Activated CD8-positive, alpha-beta T cell treated with anti-CD3 and anti-CD28 coated beads, Interleukin-2, amount 10 ng/mL, durations not matched to agents 7 days and 5 days (primary cell): ENCODE measurements at regions not wholly inside any gene's neighbourhood (a gene's known extent, or its start where the extent isn't known, plus 50 kb on each side); places are given as distances from the start of the nearest gene placed in this dataset.
"Not testable (repeated sequence)": the region's sequence is repeated elsewhere in the genome, so short reads cannot be mapped to it uniquely, and the experiment has no call there.

ENCODE experiments used
- ATAC-seq: fragments of 150-1000 bp; cut with Tn5 transposase; one replicate; pipeline ENCODE4 v1.10.0; 2021; ENCODE audit warnings: moderate library complexity
- CTCF ChIA-PET: fragments of 350-600 bp; sonication (Branson Sonifier 250); formaldehyde crosslinking; loops from one replicate; lab custom pipeline; 2021; ENCODE audit warnings: antibody characterized with exemption; lab: Charles Lee
- POLR2A ChIA-PET: fragments of 350-600 bp; sonication (Branson Sonifier 250); formaldehyde crosslinking; loops from one replicate; lab custom pipeline; 2021; ENCODE audit warnings: antibody characterized with exemption; lab: Charles Lee
- DNase-seq: peaks from one replicate; pipeline ENCODE4 v3.0.0-alpha.2; 2020
- H3K27ac Mint-ChIP-seq: one replicate; pipeline ENCODE4 v1.8.0; 2021; ENCODE audit warnings: mild to moderate bottlenecking, mixed read lengths
- H3K27me3 Mint-ChIP-seq: one replicate; pipeline ENCODE4 v1.8.0; 2021; ENCODE audit warnings: low read depth, mixed read lengths
- H3K36me3 Mint-ChIP-seq: one replicate; pipeline ENCODE4 v1.8.0; 2021; ENCODE audit warnings: low read depth, mixed read lengths
- H3K4me1 Mint-ChIP-seq: one replicate; pipeline ENCODE4 v1.8.0; 2021; ENCODE audit warnings: low read depth, mixed read lengths
- H3K4me3 Mint-ChIP-seq: one replicate; pipeline ENCODE4 v1.8.0; 2021; ENCODE audit warnings: mild to moderate bottlenecking, mixed read lengths
- H3K9me3 Mint-ChIP-seq: one replicate; pipeline ENCODE4 v1.8.0; 2022; ENCODE audit warnings: mixed read lengths; ENCODE audit not compliant: insufficient read depth

DNA sequence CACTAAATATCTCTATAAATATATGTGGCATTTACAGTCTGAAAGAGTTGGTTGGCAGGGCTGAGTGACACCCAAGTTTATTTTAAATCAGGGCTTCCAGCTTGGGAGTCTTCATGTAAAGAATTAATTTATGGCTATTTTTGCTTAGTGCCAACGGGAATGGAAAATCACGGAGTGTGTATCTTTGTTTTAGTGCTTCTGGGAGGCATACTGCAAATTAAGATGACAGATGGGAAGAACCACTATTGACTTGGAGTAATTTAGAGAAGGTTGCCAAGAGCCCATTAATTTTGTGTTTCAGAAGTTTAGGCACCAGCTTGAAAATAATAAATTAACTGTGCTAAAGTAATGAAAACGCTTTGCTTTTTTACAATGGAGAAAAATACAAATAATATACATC lies 135.2 kb downstream of the GPR37 start:
- Mint-ChIP-seq H3K27me3 (no peaks in the 10 kb centered on the region), H3K4me1 (no peaks in the 10 kb centered on the region), H3K36me3 (no peaks in the 10 kb centered on the region), H3K4me3 (no peak overlapping the region), H3K27ac (no peak overlapping the region), H3K9me3 (no peaks in the 10 kb centered on the region)
- ATAC-seq (no peak), DNase-seq (no peak)
- ChIA-PET CTCF (no interaction called here), POLR2A (no interaction called here)

DNA sequence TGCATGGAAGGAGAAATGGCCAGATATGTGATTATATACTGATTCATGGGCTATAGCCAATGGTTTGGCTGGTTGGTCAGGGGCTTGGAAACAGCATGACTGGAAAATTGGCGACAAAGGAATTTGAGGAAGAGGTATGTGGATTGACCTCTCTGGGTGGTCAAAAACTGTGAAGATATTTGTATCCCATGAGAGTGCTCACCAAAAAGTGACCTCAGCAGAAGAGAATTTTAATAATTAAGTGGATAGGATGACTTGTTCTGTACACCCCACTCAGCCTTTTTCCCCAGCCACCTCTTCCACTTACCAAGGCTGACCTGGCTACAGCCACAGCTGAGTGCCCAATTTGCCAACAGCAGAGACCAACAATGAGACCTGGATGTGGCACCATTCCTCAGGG lies 146.7 kb downstream of the GPR37 start:
- no peaks in the 10 kb centered on the region for H3K27me3 Mint-ChIP-seq
- no peak for ATAC-seq
- H3K27ac Mint-ChIP-seq: no peak overlapping the region
- H3K36me3 Mint-ChIP-seq: no peaks in the 10 kb centered on the region
- ChIA-PET POLR2A (no interaction called here), CTCF (no interaction called here)
- DNase-seq: no peak
- no peak overlapping the region for H3K4me3 Mint-ChIP-seq
- no peaks in the 10 kb centered on the region for H3K4me1 Mint-ChIP-seq
- H3K9me3 Mint-ChIP-seq: peaks cover 8% of the 10 kb centered on the region

GRCh38 chr7:124618051-124618450 lies 147.5 kb downstream of the GPR37 start:
- H3K4me3 Mint-ChIP-seq, CTCF ChIA-PET, DNase-seq, H3K9me3 Mint-ChIP-seq, H3K36me3 Mint-ChIP-seq, POLR2A ChIA-PET, H3K4me1 Mint-ChIP-seq, H3K27ac Mint-ChIP-seq, ATAC-seq, H3K27me3 Mint-ChIP-seq: not testable (repeated sequence)

- no peak for DNase-seq
- ChIA-PET CTCF (no interaction called here), POLR2A (no interaction called here)
- Mint-ChIP-seq H3K9me3 (no peaks in the 10 kb centered on the region), H3K27me3 (no peaks in the 10 kb centered on the region), H3K4me3 (no peak overlapping the region), H3K27ac (no peak overlapping the region), H3K36me3 (no peaks in the 10 kb centered on the region), H3K4me1 (no peaks in the 10 kb centered on the region)
- ATAC-seq: no peak
Observed at GRCh38 chr7:124603066-124603465, 162.5 kb downstream of the GPR37 start.

GRCh38 chr7:124597509-124597908 lies 168.1 kb downstream of the GPR37 start:
- POLR2A ChIA-PET: no interaction called here

DNA sequence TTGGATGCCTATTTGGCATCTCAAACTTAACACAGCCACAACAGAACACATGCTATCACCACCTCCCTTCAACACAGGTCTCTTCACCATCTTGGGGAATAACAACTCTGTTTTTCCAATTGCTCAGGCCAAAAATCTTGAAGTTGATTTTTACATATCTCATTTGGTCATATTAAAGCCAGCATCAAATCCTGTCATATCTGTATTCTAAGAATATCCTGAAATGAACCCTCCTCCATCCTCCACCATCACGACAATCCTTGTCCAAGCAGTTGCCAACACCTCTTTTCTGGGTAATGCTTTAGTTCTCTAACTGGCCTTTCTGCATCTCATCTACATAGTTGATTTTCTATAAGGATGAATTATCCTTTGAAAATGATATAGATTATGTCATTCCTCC lies 168.7 kb downstream of the GPR37 start:
- Mint-ChIP-seq H3K27ac (no peak overlapping the region), H3K36me3 (no peaks in the 10 kb centered on the region)

More at GRCh38 chr7:124597509-124597908, 168.1 kb downstream of the GPR37 start:
- Mint-ChIP-seq H3K4me3 (no peak overlapping the region), H3K4me1 (no peaks in the 10 kb centered on the region), H3K27me3 (no peaks in the 10 kb centered on the region), H3K9me3 (no peaks in the 10 kb centered on the region), H3K36me3 (no peaks in the 10 kb centered on the region), H3K27ac (no peak overlapping the region)
- CTCF ChIA-PET: no interaction called here
- no peak for DNase-seq
- ATAC-seq: no peak

GRCh38 chr7:124590814-124591213 lies 174.8 kb downstream of the GPR37 start:
- DNase-seq (no peak), ATAC-seq (no peak)
- H3K27me3 Mint-ChIP-seq: no peaks in the 10 kb centered on the region
- H3K4me3 Mint-ChIP-seq: no peak overlapping the region
- H3K27ac Mint-ChIP-seq: no peak overlapping the region
- POLR2A ChIA-PET: no interaction called here
- no peaks in the 10 kb centered on the region for H3K9me3 Mint-ChIP-seq
- no peaks in the 10 kb centered on the region for H3K4me1 Mint-ChIP-seq
- H3K36me3 Mint-ChIP-seq: no peaks in the 10 kb centered on the region
- CTCF ChIA-PET: no interaction called here

More for the DNA sequence above, 168.7 kb downstream of the GPR37 start:
- no peaks in the 10 kb centered on the region for H3K4me1 Mint-ChIP-seq
- no peak for DNase-seq
- H3K4me3 Mint-ChIP-seq: no peak overlapping the region
- CTCF ChIA-PET: no interaction called here
- H3K27me3 Mint-ChIP-seq: no peaks in the 10 kb centered on the region
- H3K9me3 Mint-ChIP-seq: no peaks in the 10 kb centered on the region
- no peak for ATAC-seq
- POLR2A ChIA-PET: no interaction called here

GRCh38 chr7:124577256-124577655 lies 188.3 kb downstream of the GPR37 start:
- ChIA-PET CTCF (no interaction called here), POLR2A (no interaction called here)
- Mint-ChIP-seq H3K27me3 (no peaks in the 10 kb centered on the region), H3K36me3 (no peaks in the 10 kb centered on the region), H3K9me3 (peaks cover 3% of the 10 kb centered on the region), H3K4me3 (no peak overlapping the region), H3K4me1 (no peaks in the 10 kb centered on the region), H3K27ac (no peak overlapping the region)
- no peak for DNase-seq
- no peak for ATAC-seq

GRCh38 chr7:124575176-124575575 lies 190.4 kb downstream of the GPR37 start:
- peaks cover 3% of the 10 kb centered on the region for H3K9me3 Mint-ChIP-seq
- no peak overlapping the region for H3K4me3 Mint-ChIP-seq
- H3K4me1 Mint-ChIP-seq: no peaks in the 10 kb centered on the region
- H3K36me3 Mint-ChIP-seq: no peaks in the 10 kb centered on the region
- DNase-seq (no peak), ATAC-seq (no peak)
- H3K27ac Mint-ChIP-seq: no peak overlapping the region
- CTCF ChIA-PET: no interaction called here
- POLR2A ChIA-PET: no interaction called here
- no peaks in the 10 kb centered on the region for H3K27me3 Mint-ChIP-seq

GRCh38 chr7:124570558-124570957 lies 195.0 kb downstream of the GPR37 start:
- Mint-ChIP-seq H3K4me1 (no peaks in the 10 kb centered on the region), H3K27ac (no peak overlapping the region), H3K4me3 (no peak overlapping the region), H3K27me3 (no peaks in the 10 kb centered on the region), H3K9me3 (peaks cover 3% of the 10 kb centered on the region), H3K36me3 (no peaks in the 10 kb centered on the region)
- ChIA-PET CTCF (no interaction called here), POLR2A (no interaction called here)
- DNase-seq: no peak
- no peak for ATAC-seq

DNA sequence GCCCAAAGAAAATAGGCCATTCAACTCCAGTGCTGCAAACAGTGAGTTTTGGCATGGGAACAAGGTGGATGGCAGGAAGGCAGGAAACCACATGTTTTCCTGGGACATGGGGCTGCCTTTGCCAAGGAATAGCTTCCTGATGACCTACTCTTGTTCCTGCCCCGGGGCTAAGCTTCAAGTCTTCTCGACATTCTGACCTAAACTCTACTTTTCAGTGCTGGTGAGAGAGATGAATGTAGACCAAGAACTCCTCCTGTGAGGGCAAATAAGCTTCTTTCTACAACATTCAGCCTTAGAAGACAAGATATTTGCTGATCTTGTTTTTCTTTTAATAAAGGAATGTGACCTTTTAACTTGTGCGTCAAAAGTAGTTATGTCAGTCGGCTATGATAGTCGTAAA lies 199.0 kb downstream of the GPR37 start:
- ChIA-PET POLR2A (no interaction called here), CTCF (no interaction called here)
- no peak overlapping the region for H3K27ac Mint-ChIP-seq
- ATAC-seq (no peak), DNase-seq (no peak)
- no peaks in the 10 kb centered on the region for H3K36me3 Mint-ChIP-seq
- H3K9me3 Mint-ChIP-seq: no peaks in the 10 kb centered on the region
- H3K4me3 Mint-ChIP-seq: no peak overlapping the region
- no peaks in the 10 kb centered on the region for H3K4me1 Mint-ChIP-seq
- no peaks in the 10 kb centered on the region for H3K27me3 Mint-ChIP-seq

DNA sequence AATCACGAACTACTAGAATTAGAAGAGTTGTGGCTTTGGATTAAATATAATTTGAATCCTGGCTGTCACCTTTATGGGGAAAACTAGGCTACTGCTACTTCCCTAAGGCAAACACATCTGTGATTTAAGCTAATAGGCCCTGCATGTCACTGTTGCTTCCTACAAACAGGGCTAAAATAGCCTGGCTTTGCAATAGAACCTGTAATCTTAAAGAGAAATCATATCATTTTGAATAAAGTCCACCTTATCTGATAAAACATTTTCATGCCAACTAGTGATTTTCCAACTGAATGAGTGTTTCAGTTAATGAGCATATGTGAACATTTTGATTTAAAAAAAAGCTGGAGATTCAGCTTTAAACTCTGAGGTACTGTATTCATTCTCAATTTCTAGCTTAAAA lies 208.0 kb downstream of the GPR37 start:
- H3K27me3 Mint-ChIP-seq: no peaks in the 10 kb centered on the region
- ChIA-PET CTCF (no interaction called here), POLR2A (no interaction called here)
- H3K4me3 Mint-ChIP-seq: no peak overlapping the region
- H3K27ac Mint-ChIP-seq: no peak overlapping the region
- H3K36me3 Mint-ChIP-seq: no peaks in the 10 kb centered on the region
- no peaks in the 10 kb centered on the region for H3K4me1 Mint-ChIP-seq
- H3K9me3 Mint-ChIP-seq: no peaks in the 10 kb centered on the region
- DNase-seq (no peak), ATAC-seq (no peak)

- Mint-ChIP-seq H3K27ac (no peak overlapping the region), H3K27me3 (no peaks in the 10 kb centered on the region), H3K9me3 (no peaks in the 10 kb centered on the region), H3K4me3 (no peak overlapping the region), H3K4me1 (no peaks in the 10 kb centered on the region), H3K36me3 (no peaks in the 10 kb centered on the region)
- ChIA-PET POLR2A (no interaction called here), CTCF (no interaction called here)
- no peak for ATAC-seq
- no peak for DNase-seq
Observed at GRCh38 chr7:124557101-124557500, 208.5 kb downstream of the GPR37 start.
